ENCODE measurements at regions not wholly inside any gene's neighbourhood (a gene's known extent, or its start where the extent isn't known, plus 50 kb on each side); places are given as distances from the start of the nearest gene placed in this dataset.

DNA sequence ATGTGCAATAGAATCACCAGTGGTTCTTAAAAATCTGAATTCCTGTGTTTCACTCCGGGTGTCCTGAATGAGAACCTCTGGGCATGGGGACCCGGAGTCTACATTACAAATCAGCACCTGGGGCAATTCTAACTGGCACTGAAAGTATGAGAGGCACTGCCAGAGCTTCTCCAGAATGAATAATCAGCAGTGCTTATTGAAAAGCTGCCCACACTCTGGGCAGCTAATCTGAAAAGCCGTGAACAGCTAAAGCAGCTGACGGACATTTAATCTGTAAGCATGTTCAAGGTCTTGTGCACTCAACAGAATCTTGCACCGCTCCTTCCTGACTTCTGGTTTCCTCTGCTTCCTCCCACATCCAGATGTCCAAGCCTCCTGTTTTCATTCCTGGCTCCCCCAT, 113.3 kb upstream of the KIF5B start:
- Histone ChIP-seq H3K9me1 (ENCODE audit: control insufficient read depth, extremely low read depth, insufficient read depth, low read length) (no peaks in the 10 kb centered on the region), H3K36me3 (ENCODE audit: control insufficient read depth in 2 of 2, extremely low read depth in 1 of 2, insufficient read depth in 2 of 2, low read length in 2 of 2) (no peaks in the 10 kb centered on the region), H3K4me3 (ENCODE audit: control insufficient read depth in 2 of 3, extremely low read depth in 1 of 3, insufficient read depth in 2 of 3, low read depth in 1 of 3, low read length in 3 of 3) (no peak overlapping the region), H3K9ac (ENCODE audit: control insufficient read depth, extremely low read depth, insufficient read depth, low read length) (no peak overlapping the region), H2AFZ (ENCODE audit: control insufficient read depth, low read length) (no peak overlapping the region), H3K9me3 (ENCODE audit: control insufficient read depth, low read depth, low read length) (no peaks in the 10 kb centered on the region), H3K4me1 (ENCODE audit: control insufficient read depth, extremely low read depth, insufficient read depth, low read length) (peaks cover 4% of the 10 kb centered on the region), H4K20me1 (ENCODE audit: control insufficient read depth, extremely low read depth, insufficient read depth, low read length) (no peaks in the 10 kb centered on the region), H3K79me2 (ENCODE audit: control insufficient read depth, insufficient read depth, low read length) (no peaks in the 10 kb centered on the region), H3K27ac (ENCODE audit: control insufficient read depth, insufficient read depth, low read length) (no peak overlapping the region), H3K4me2 (ENCODE audit: control insufficient read depth, extremely low read depth, insufficient read depth, low read depth, low read length) (no peak overlapping the region), H3K27me3 (ENCODE audit: control insufficient read depth, extremely low read depth, insufficient read depth, low read length) (no peaks in the 10 kb centered on the region)
- TF ChIP-seq CTCF (optimal IDR thresholded peaks at IDR 0.05 in 1 of 3, IDR thresholded peaks at IDR 0.05 in 1 of 3, conservative IDR thresholded peaks at IDR 0.05 in 1 of 3; ENCODE audit: extremely low read depth in 1 of 3, insufficient read depth in 2 of 3, low read length in 3 of 3) (no peak), EZH2 (IDR thresholded peaks at IDR 0.05; ENCODE audit: low read length) (no peak)
- dilution Hi-C loops (cut with MboI; ENCODE audit: extremely low pct_ligation_motif_present, low sequenced_read_pairs), result no loop called here
- FAIRE-seq (no peak), DNase-seq (ENCODE audit: low read depth, low spot score) (no peak)

- TF ChIP-seq EZH2 (IDR thresholded peaks at IDR 0.05; ENCODE audit: low read length), result no peak
- TF ChIP-seq CTCF (optimal IDR thresholded peaks at IDR 0.05 in 1 of 3, IDR thresholded peaks at IDR 0.05 in 1 of 3, conservative IDR thresholded peaks at IDR 0.05 in 1 of 3; ENCODE audit: extremely low read depth in 1 of 3, insufficient read depth in 2 of 3, low read length in 3 of 3), result no peak
- Histone ChIP-seq H3K4me3 (ENCODE audit: control insufficient read depth in 2 of 3, extremely low read depth in 1 of 3, insufficient read depth in 2 of 3, low read depth in 1 of 3, low read length in 3 of 3) (no peak overlapping the region), H3K27ac (ENCODE audit: control insufficient read depth, insufficient read depth, low read length) (no peak overlapping the region), H3K4me2 (ENCODE audit: control insufficient read depth, extremely low read depth, insufficient read depth, low read depth, low read length) (no peak overlapping the region), H3K36me3 (ENCODE audit: control insufficient read depth in 2 of 2, extremely low read depth in 1 of 2, insufficient read depth in 2 of 2, low read length in 2 of 2) (no peaks in the 10 kb centered on the region), H3K9ac (ENCODE audit: control insufficient read depth, extremely low read depth, insufficient read depth, low read length) (no peak overlapping the region), H3K4me1 (ENCODE audit: control insufficient read depth, extremely low read depth, insufficient read depth, low read length) (peaks cover 4% of the 10 kb centered on the region), H4K20me1 (ENCODE audit: control insufficient read depth, extremely low read depth, insufficient read depth, low read length) (no peaks in the 10 kb centered on the region), H3K9me1 (ENCODE audit: control insufficient read depth, extremely low read depth, insufficient read depth, low read length) (no peaks in the 10 kb centered on the region), H3K27me3 (ENCODE audit: control insufficient read depth, extremely low read depth, insufficient read depth, low read length) (no peaks in the 10 kb centered on the region), H2AFZ (ENCODE audit: control insufficient read depth, low read length) (no peak overlapping the region), H3K79me2 (ENCODE audit: control insufficient read depth, insufficient read depth, low read length) (no peaks in the 10 kb centered on the region), H3K9me3 (ENCODE audit: control insufficient read depth, low read depth, low read length) (no peaks in the 10 kb centered on the region)
- DNase-seq (ENCODE audit: low read depth, low spot score), result no peak
- no peak for FAIRE-seq
- dilution Hi-C loops (cut with MboI; ENCODE audit: extremely low pct_ligation_motif_present, low sequenced_read_pairs), result no loop called here
Observed at GRCh38 chr10:32167450-32167849, 111.2 kb upstream of the KIF5B start.
